Gastrocnemius medialis (tissue), 4 donors: ENCODE measurements at regions not wholly inside any gene's neighbourhood (a gene's known extent, or its start where the extent isn't known, plus 50 kb on each side); places are given as distances from the start of the nearest gene placed in this dataset.

Experiments
- ATAC-seq, 2 donors: fragments of 150-250 bp; one replicate each; pipeline ENCODE4 v1.9.1; 2016
- DNase-seq, 2 donors: peaks; one replicate each; pipeline ENCODE4 v3.0.0-alpha.2; 2019
- H3K27ac ChIP-seq, 4 donors: fragments of 200-600 bp; sonication (generic); 1 replicate in 1 of 4; 2 replicates in 3 of 4; pipeline ENCODE4 v1.5.1; 2016 to 2018; ENCODE audit warnings: mild to moderate bottlenecking in 2 of 4, moderate library complexity in 1 of 4
- H3K27me3 ChIP-seq, 3 donors: fragments of 200-600 bp; sonication (generic) in 2 of 3; 1 replicate in 1 of 3; 2 replicates in 2 of 3; pipeline versions ENCODE4 v1.5.1 to v1.6.0; 2016 to 2019; ENCODE audit warnings: mild to moderate bottlenecking in 1 of 3, moderate library complexity in 1 of 3
- H3K36me3 ChIP-seq, 2 donors: fragments of 200-600 bp; sonication (generic) in 1 of 2; one replicate each; pipeline ENCODE4 v1.5.1; 2017 to 2018
- H3K4me1 ChIP-seq, 2 donors: fragments of 200-600 bp; sonication (generic) in 1 of 2; one replicate each; pipeline ENCODE4 v1.5.1; 2016 to 2017; ENCODE audit warnings: mild to moderate bottlenecking in 2 of 2
- H3K4me3 ChIP-seq, 4 donors: fragments of 200-600 bp; sonication (generic) in 3 of 4; 1 replicate in 1 of 4; 2 replicates in 3 of 4; pipeline ENCODE4 v1.5.1; 2016 to 2019; ENCODE audit warnings: mild to moderate bottlenecking in 2 of 4
- H3K9me3 ChIP-seq, 3 donors: fragments of 200-600 bp; sonication (generic) in 2 of 3; 1 replicate in 1 of 3; 2 replicates in 2 of 3; pipeline ENCODE4 v1.5.1; 2016 to 2019
- CTCF ChIP-seq, 5 experiments: fragments of 450-650 bp in 3 of 5; fragments of 200-600 bp in 2 of 5; sonication (generic) in 2 of 5; IDR thresholded peaks in 4 of 5; conservative IDR thresholded peaks in 1 of 5; 1 replicate in 4 of 5; 2 replicates in 1 of 5; pipeline ENCODE4 v1.5.1; 2016 to 2019; ENCODE audit warnings: antibody characterized with exemption in 5 of 5, mild to moderate bottlenecking in 3 of 5, moderate library complexity in 3 of 5
- POLR2A ChIP-seq, 2 donors: fragments of 450-650 bp; IDR thresholded peaks; one replicate each; pipeline ENCODE4 v1.6.1; 2017; ENCODE audit warnings: antibody characterized with exemption in 2 of 2, mild to moderate bottlenecking in 2 of 2, moderate library complexity in 2 of 2
- in situ Hi-C, 4 donors: fragments of 200-750 bp; cut with MboI; loops; one replicate each; pipeline versions ENCODE4 v1.15.0 to v1.8.0; 2017; ENCODE audit warnings: low sequenced_read_pairs in 4 of 4
- intact Hi-C: fragments of 100-400 bp; cut with DNase I; formaldehyde crosslinking; loops from one replicate; pipeline ENCODE4 v1.15.1; 2023; ENCODE audit warnings: low total_unique reads

DNA sequence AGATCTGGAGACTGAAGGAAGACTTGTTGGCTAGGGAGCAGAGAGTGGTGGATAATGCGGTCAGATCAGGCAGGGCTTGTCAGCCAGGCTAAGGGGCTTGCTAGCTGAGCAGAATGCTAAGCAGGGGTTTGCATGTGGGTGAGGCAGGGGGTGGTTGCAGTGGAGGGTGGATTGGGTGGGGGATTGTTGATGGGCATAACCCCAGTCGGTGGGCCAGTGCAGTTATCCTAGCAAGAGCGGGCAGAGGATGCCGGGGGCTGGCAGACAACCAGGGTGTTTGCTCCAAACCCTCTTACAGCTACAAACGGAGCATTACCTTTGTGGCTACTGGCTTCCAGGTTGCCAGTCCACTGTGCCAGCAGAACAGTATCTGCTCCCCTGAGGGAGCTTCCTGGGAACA, 131.5 kb upstream of the LGALSL start:
- Histone ChIP-seq H3K4me3 (no peak overlapping the region), H3K27ac (no peak overlapping the region), H3K27me3 (no peaks in the 10 kb centered on the region), H3K9me3 (no peaks in the 10 kb centered on the region), H3K36me3 (no peaks in the 10 kb centered on the region), H3K4me1 (no peaks in the 10 kb centered on the region)
- DNase-seq (no peak), ATAC-seq (no peak)
- TF ChIP-seq CTCF (IDR thresholded peaks at IDR 0.05 in 4 of 5, conservative IDR thresholded peaks at IDR 0.05 in 1 of 5) (no peak), POLR2A (IDR thresholded peaks at IDR 0.05) (no peak)
- in situ Hi-C loops (loop anchor here in 2 of 4 donors (25.0 kb wide), 2 partner anchors 260 to 285 kb away; no protein-coding TSS in a partner anchor), intact Hi-C loops (no loop called here)

DNA sequence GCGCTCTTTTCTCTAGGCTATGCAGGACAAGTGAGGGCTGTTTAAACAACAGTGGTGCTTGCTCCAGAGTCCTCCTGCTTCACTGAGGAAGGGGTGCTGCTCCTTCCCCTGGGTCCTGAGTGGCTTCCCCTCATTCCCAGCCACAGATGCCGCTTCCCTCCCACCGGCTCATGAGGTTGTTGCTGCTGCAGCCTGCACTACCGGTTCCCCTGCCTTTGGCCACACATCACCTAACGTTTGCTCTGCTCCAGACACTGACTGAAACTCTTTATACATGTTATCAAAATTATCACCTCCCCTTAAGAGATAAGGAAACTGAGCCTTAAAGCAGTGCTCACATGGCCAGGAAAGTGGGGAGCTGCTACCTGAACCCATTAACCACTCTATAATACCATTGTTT, 130.8 kb upstream of the LGALSL start:
- in situ Hi-C loops: loop anchor here in 2 of 4 donors (25.0 kb wide), 2 partner anchors 261 to 286 kb away; no protein-coding TSS in a partner anchor
- Histone ChIP-seq H3K9me3 (no peaks in the 10 kb centered on the region), H3K27ac (no peak overlapping the region), H3K4me1 (peaks cover 0 to 5% of the 10 kb centered on the region in 2 donors), H3K27me3 (no peaks in the 10 kb centered on the region), H3K36me3 (no peaks in the 10 kb centered on the region), H3K4me3 (no peak overlapping the region)
- intact Hi-C loops: no loop called here
- no peak for TF ChIP-seq POLR2A (IDR thresholded peaks at IDR 0.05)
- no peak for TF ChIP-seq CTCF (IDR thresholded peaks at IDR 0.05 in 4 of 5, conservative IDR thresholded peaks at IDR 0.05 in 1 of 5)
- no peak for ATAC-seq
- DNase-seq: no peak

DNA sequence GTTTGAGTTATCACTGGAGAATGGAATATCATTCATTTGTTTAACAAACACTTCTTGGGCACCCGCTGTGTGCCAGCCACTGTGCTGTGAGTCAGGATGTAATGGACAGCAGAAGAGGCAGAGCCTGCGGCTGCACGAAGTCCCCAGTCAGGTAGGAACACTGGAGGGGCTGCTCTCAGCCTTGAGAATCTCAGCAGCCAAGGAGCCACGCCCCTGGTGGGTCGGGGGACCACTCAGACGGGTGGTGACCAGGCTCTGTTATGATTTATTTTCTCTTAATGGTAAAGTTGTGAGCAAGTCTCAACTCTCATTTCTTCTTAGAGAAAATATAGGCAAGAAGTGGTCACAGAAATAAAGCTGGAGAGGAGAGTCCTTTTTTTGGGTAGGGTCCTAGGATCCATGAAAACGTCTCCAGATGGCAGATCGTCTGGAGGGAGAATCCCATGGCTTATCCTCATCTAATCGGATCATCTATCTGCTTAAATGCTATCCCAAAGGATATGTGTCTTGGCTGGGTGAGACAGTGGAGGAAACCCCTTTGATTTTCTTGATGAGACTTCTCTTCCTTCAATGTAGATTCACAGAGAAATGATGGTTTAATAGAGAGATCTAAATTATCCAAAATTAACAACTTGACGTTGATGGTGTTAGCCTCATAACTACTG, 129.1 kb upstream of the LGALSL start:
- H3K9me3 ChIP-seq: no peaks in the 10 kb centered on the region
- no peaks in the 10 kb centered on the region for H3K36me3 ChIP-seq
- no peak overlapping the region for H3K27ac ChIP-seq
- no peaks in the 10 kb centered on the region for H3K27me3 ChIP-seq
- H3K4me3 ChIP-seq: no peak overlapping the region
- peaks cover 3 to 17% of the 10 kb centered on the region in 2 donors for H3K4me1 ChIP-seq
- no peak for TF ChIP-seq CTCF (IDR thresholded peaks at IDR 0.05 in 4 of 5, conservative IDR thresholded peaks at IDR 0.05 in 1 of 5)
- no peak for ATAC-seq
- no peak for DNase-seq
- in situ Hi-C loops (loop anchor here (5.0 to 25.0 kb wide), 5 partner anchors 263 to 562 kb away; no protein-coding TSS in a partner anchor), intact Hi-C loops (loop anchor here (5.0 kb wide), 1 partner anchor 278 kb away; no protein-coding TSS in a partner anchor)

GRCh38 chr2:64325477-64325851, 128.5 kb upstream of the LGALSL start:
- H3K36me3 ChIP-seq: no peaks in the 10 kb centered on the region
- H3K27me3 ChIP-seq: no peaks in the 10 kb centered on the region
- H3K4me1 ChIP-seq: peaks cover 6 to 22% of the 10 kb centered on the region in 2 donors
- no peaks in the 10 kb centered on the region for H3K9me3 ChIP-seq
- intact Hi-C loops: loop anchor here (5.0 kb wide), 1 partner anchor 278 kb away; no protein-coding TSS in a partner anchor
- ATAC-seq: no peak
- in situ Hi-C loops: loop anchor here (5.0 to 25.0 kb wide), 3 partner anchors 278 to 562 kb away; no protein-coding TSS in a partner anchor
- DNase-seq: no peak
- no peak for TF ChIP-seq CTCF (IDR thresholded peaks at IDR 0.05 in 4 of 5, conservative IDR thresholded peaks at IDR 0.05 in 1 of 5)
- TF ChIP-seq POLR2A (IDR thresholded peaks at IDR 0.05): no peak
- no peak overlapping the region for H3K4me3 ChIP-seq
- no peak overlapping the region for H3K27ac ChIP-seq
